A549 (cell line): ENCODE measurements at regions not wholly inside any gene's neighbourhood (a gene's known extent, or its start where the extent isn't known, plus 50 kb on each side); places are given as distances from the start of the nearest gene placed in this dataset.

Experiments used
- CTCF ChIP-seq: fragments of >200 bp; sonication (Bioruptor Twin); formaldehyde crosslinking; IDR thresholded peaks from 3 replicates; pipeline ENCODE4 v1.5.1; 2016
- ELK1 ChIP-seq: fragments of 150-350 bp; IDR thresholded peaks from 2 replicates; pipeline ENCODE4 v1.6.1; 2014; ENCODE audit warnings: low read depth, mild to moderate bottlenecking, low read length
- EP300 ChIP-seq, 2 experiments: fragments of >200 bp; sonication (Bioruptor Twin); formaldehyde crosslinking; IDR thresholded peaks; 2 replicates in 1 of 2; 3 replicates in 1 of 2; pipeline ENCODE4 v1.6.1; 2016 to 2017
- ESRRA ChIP-seq: fragments of 150-350 bp; IDR thresholded peaks from 2 replicates; pipeline ENCODE4 v1.6.1; 2014; ENCODE audit warnings: mild to moderate bottlenecking, low read length, borderline replicate concordance
- HES2 ChIP-seq: fragments of >200 bp; sonication (Bioruptor Twin); formaldehyde crosslinking; IDR thresholded peaks from 2 replicates; pipeline ENCODE4 v1.6.1; 2016
- HOXA7 ChIP-seq: fragments of 250-450 bp; sonication (Bioruptor Pico); IDR thresholded peaks from 2 replicates; pipeline ENCODE4 v1.5.0; 2020; ENCODE audit warnings: mild to moderate bottlenecking, moderate library complexity
- JUNB ChIP-seq: fragments of >200 bp; sonication (Bioruptor Twin); formaldehyde crosslinking; IDR thresholded peaks from 2 replicates; pipeline ENCODE4 v1.6.1; 2016
- MAX ChIP-seq: IDR thresholded peaks from 2 replicates; pipeline ENCODE4 v1.6.1; 2012
- PHF8 ChIP-seq: fragments of 200-600 bp; sonication (generic); IDR thresholded peaks from 2 replicates; pipeline ENCODE4 v1.6.1; 2016; ENCODE audit warnings: low read depth, mild to moderate bottlenecking, antibody characterized with exemption, moderate library complexity, borderline replicate concordance
- POLR2A ChIP-seq: IDR thresholded peaks from 2 replicates; pipeline ENCODE4 v1.6.1; 2012; ENCODE audit warnings: mild to moderate bottlenecking, low read length
- RARB ChIP-seq: fragments of 250-450 bp; sonication (Bioruptor Pico); IDR thresholded peaks from 2 replicates; pipeline ENCODE4 v1.8.0; 2021; ENCODE audit warnings: mild to moderate bottlenecking, moderate library complexity
- SMC3 ChIP-seq: fragments of >200 bp; sonication (Bioruptor Twin); formaldehyde crosslinking; IDR thresholded peaks from 3 replicates; pipeline ENCODE4 v1.6.1; 2018; ENCODE audit warnings: inconsistent platforms
- TFCP2L1 ChIP-seq: fragments of 250-450 bp; sonication (Bioruptor Pico); IDR thresholded peaks from 2 replicates; pipeline ENCODE4 v1.5.0; 2021; ENCODE audit warnings: mild to moderate bottlenecking
- ZFP36 ChIP-seq: fragments of 450-650 bp; IDR thresholded peaks from 2 replicates; pipeline ENCODE4 v1.6.1; 2014; ENCODE audit warnings: borderline replicate concordance; ENCODE audit not compliant: partially characterized antibody

GRCh38 chr5:14077501-14077900 lies 65.6 kb upstream of the TRIO start:
- TF ChIP-seq CTCF (no peak), EP300 (IDR thresholded peaks at IDR 0.05) (no peak), ELK1 (no peak), POLR2A (no peak), PHF8 (no peak), MAX (no peak), JUNB (no peak), HOXA7 (CRISPR knock-in tag) (no peak), TFCP2L1 (no peak), ZFP36 (no peak), HES2 (no peak), ESRRA (no peak), SMC3 (no peak), RARB (no peak)
